GM13976 (cell line): ENCODE measurements at regions not wholly inside any gene's neighbourhood (a gene's known extent, or its start where the extent isn't known, plus 50 kb on each side); places are given as distances from the start of the nearest gene placed in this dataset.

Experiments
- DNase-seq: peaks from one replicate; pipeline ENCODE4 v3.0.0; 2012; ENCODE audit warnings: low spot score
- in situ Hi-C: fragments of 300-500 bp; cut with MboI; formaldehyde crosslinking; loops from one replicate; pipeline ENCODE4 v1.12.0; 2022; ENCODE audit warnings: low sequenced_read_pairs, mixed read lengths, inconsistent platforms; ENCODE audit not compliant: unreplicated experiment
- TF ChIP-seq, protein P1 (sequence below): IDR thresholded peaks from 2 replicates; pipeline ENCODE4 v1.5.1; 2012; ENCODE audit warnings: borderline replicate concordance, mild to moderate bottlenecking; ENCODE audit not compliant: insufficient read depth; ENCODE audit errors: extremely low read depth, missing control alignments, control extremely low read depth

DNA sequence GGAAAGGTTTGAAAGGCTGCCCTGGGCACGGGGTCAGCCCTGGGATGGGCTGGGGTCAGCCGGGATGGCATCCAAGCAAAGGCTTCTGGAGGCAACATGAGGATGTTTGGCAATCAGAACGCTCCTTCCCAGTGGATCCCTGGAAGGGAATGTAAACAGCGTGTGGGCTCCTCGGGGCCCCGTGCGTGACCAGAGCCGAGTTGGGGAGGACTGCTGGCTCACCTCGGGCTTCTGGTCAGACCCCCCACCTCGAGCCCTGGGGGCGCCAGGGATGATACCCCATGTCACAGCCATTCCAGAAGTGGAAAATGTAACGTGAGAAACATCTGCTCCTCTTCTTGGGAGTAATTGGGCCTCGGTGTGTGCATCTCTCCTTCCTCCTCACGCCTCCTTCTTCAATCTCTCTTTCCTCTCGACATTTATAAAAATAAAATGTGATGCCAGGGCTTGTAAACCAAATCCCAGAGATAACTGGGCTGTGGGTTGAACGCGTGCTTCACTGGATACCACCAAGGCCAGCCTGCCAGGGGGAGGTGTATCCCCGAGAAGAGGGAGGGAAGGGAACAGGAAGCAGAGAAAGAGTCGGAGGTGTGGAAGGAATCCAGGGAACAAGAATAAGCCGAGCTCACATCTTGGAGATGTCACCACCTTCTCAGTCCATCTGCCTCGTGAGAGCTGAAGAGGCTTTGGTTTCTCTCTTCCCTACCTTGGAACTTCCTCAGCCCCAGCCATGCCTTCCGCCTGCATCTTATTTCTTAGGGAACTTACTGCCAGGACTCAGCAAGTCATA is 144.8 kb downstream of the NUAK1 start:
- no peak for DNase-seq
- in situ Hi-C loops: no loop called here
- TF ChIP-seq, protein P1, sequence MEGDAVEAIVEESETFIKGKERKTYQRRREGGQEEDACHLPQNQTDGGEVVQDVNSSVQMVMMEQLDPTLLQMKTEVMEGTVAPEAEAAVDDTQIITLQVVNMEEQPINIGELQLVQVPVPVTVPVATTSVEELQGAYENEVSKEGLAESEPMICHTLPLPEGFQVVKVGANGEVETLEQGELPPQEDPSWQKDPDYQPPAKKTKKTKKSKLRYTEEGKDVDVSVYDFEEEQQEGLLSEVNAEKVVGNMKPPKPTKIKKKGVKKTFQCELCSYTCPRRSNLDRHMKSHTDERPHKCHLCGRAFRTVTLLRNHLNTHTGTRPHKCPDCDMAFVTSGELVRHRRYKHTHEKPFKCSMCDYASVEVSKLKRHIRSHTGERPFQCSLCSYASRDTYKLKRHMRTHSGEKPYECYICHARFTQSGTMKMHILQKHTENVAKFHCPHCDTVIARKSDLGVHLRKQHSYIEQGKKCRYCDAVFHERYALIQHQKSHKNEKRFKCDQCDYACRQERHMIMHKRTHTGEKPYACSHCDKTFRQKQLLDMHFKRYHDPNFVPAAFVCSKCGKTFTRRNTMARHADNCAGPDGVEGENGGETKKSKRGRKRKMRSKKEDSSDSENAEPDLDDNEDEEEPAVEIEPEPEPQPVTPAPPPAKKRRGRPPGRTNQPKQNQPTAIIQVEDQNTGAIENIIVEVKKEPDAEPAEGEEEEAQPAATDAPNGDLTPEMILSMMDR: no peak

DNA sequence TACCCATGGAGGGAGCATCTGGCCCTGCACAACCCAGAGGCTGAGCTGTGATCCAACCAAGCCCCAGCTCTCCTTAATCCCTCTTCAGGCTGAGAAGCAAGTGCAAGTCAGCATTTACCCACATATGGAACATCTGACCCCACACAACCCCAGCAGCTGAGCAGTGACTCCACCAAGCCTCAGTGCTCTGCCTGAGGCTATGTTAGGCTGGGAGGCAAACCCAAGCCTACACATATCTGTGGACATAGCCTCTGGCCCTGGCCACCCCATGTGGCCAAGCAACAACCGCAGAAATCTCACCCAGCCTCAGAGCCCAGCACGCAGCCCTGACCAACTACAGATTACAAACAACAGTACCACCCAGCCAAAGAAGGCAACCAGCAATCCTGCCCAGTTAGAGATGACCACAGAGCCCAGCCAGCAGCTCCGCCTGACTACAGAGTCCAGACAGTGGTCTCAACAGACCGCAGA is 142.8 kb downstream of the NUAK1 start:
- in situ Hi-C loops: no loop called here
- no peak for DNase-seq
- TF ChIP-seq, protein P1: no peak

DNA sequence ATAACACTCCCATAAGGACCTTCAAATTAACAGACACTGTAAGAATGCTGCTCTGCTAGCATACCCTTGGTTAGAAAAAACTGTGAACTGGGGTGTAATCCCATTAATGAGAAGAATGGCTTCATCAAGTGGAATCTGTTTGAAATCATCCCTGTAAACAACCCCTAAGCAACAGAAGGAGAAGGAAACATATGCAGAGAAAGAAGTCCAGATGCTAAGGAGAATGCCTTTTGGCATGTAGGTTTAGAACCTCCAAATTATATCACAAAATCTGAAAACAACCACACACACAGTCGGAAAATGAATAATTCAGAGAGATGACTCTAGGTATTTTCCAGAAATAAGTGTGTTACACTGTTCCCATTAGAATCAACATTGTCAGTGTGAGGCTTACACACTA is 140.2 kb downstream of the NUAK1 start:
- no peak for DNase-seq
- TF ChIP-seq, protein P1: no peak
- in situ Hi-C loops: no loop called here

DNA sequence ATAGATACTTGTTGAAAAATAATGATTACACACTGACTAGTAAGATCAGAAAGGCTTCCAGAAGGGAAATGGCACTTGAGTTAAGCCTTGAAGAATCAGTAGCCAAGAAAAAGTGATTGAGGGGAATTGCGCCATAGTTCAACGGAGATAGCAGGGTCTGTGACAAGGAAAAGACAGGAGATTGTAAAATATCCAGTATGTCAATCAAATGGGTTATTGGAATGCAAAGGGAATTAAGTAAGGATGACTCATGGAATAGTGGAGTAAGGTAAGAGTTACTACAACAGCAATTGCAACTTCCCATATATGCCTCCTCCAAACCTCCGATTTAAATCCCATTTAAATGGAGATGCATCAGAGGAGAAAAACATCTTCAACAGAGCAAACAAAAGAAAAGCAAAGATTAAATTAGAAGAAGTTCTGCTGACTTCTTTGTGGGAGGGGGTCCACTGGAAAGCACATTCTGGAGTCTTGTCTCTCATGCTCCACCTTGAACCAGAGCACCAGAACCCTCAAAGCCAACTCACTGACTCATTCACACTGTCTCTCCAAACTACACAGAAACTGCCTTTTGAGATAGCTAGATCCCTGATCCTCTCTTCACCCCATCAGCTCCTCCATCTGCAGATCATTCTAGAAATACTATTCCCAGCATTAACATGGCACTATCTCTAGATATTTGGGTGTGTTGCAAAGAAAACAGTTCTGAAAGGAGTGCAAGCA is 138.2 kb downstream of the NUAK1 start:
- no peak for DNase-seq
- in situ Hi-C loops: no loop called here
- TF ChIP-seq, protein P1: no peak

DNA sequence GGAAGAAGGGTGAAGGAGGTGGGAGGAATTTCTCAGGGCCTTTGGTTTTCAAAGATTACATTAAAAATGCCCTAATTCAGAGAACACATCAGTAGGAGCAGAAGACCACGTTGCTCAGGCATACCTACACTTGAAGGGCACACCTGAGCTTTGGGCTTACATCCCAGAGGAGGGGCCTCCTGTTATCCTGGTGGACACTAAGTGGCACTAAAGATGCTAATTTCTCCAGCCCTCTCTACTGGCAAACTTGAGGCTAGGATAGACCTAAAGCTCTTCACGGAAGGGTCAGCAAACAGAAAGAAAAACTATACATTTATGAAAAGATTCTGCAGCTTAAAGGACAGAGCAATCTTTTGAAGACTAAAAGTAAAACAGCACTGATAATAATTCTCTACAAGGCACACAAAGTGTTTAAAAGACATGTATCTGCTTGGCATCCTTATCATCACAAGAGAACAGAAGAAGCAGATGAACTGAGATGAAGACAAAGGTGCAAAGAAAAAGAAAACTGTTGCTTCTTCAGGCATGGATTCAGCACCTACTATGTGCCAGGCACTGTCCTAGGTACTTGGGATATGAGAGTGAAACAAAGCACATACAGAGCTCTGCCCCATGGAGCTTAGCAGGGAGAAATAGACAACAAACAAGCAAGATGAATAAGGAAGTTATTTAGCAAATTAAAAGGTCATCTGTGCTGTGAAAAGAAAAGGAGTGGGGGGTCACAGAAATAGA is 137.5 kb downstream of the NUAK1 start:
- in situ Hi-C loops: no loop called here
- TF ChIP-seq, protein P1: no peak
- no peak for DNase-seq

DNA sequence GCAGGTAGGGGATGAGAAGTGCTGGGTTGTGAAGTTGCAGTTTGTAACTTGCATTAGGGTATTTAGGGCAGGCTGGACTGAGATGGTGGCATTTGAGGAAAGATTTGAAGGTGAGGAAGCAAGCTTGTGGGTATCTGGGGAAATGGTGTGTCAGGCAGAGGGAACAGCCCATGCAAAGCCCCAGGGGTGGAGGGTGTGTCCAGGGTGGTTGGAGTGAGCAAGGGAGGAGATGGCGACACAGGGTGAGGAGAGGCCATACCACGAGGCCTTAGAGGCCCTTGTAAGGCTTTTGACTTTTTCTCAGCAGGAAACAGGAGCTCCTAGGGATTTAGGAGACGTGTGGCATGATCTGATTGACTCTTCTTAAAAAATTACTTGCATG is 136.9 kb downstream of the NUAK1 start:
- in situ Hi-C loops: no loop called here
- DNase-seq: no peak
- TF ChIP-seq, protein P1: no peak
